HG03521 (cell line): ENCODE measurements at regions not wholly inside any gene's neighbourhood (a gene's known extent, or its start where the extent isn't known, plus 50 kb on each side); places are given as distances from the start of the nearest gene placed in this dataset.
"Not testable (repeated sequence)": the region's sequence is repeated elsewhere in the genome, so short reads cannot be mapped to it uniquely, and the experiment has no call there.

Experiments used
- ATAC-seq: cut with Tn5 transposase; IDR thresholded peaks from one replicate; pipeline ENCODE4 v1.9.1; 2021; ENCODE audit warnings: mild to moderate bottlenecking, moderate library complexity; ENCODE audit not compliant: unreplicated experiment

DNA sequence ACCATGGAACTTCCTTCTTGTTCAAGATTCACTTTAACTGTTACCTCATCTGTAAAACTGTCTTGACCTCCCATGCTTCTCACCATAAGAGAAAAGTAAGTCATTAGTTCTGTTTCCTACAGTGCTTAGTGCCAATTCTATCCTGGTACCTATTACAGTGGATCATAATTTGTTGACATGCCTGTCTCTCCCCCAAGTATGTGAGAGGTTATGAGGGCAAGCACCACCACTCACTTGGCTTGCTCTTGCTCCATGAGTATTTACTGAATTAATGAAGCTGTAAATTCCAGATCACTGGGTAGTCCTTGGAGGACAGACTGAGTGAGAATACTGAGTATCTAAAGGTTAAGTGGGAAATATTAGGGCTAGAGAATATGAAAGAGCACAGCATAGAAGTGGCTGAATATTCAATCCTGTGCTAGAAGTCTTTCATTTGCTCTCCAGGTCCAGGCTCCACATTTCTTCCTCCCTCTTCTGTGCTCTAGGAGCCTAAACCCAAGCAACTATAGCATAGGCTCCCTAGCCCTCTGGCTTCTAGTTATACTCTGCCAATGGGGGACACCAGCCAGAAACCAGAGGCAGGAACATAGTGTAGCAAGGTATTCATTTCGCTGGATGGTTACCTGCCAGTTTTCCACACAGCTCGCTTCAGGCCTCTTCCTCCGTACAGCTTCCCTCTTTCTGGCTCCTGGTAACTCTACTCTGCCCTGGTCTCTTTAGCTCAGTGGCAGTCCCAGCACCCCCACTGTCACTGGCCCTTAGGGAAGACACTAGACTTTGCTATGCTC, 118.2 kb upstream of the SLC5A12 start:
- no peak for ATAC-seq

- ATAC-seq, result no peak
These were observed 120.1 kb upstream of the SLC5A12 start for GRCh38 chr11:26841818-26842473.

DNA sequence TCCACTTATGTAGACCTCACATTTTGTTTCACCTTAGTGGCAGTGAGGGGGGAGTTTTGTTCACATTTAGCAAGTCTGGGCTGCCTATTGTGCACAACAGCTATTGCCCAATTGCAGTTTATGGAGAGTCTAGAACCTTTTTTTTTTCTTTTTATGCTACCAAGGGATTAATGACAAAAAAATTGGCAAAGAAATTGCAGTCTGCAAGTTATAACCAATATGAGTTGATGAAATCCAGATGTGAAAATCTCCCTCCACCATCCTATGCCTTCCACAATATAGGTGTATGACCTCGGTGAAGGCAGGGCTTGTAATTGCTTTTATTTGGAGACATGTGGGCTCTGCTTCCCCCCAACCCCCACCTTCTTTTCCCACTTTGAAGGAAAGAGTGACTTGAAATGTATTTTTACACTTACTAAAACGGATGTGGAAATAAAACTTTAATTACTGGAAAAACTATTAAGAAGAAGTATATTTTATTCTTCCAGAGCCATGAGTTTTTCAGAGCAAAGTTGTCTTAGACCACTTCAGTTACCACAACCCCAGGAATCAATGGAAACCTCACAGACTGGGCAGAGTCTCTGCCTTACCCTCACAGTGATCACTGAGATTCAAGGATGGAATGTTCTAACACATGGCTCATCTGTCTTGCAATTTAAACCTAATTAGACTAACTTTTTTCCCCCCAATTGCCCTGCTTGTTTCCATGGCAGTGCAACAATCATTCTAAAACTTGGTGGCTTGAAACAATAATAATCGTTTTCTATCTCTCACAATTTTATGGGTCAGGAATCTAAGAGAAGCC, 120.8 kb upstream of the SLC5A12 start:
- no peak for ATAC-seq

DNA sequence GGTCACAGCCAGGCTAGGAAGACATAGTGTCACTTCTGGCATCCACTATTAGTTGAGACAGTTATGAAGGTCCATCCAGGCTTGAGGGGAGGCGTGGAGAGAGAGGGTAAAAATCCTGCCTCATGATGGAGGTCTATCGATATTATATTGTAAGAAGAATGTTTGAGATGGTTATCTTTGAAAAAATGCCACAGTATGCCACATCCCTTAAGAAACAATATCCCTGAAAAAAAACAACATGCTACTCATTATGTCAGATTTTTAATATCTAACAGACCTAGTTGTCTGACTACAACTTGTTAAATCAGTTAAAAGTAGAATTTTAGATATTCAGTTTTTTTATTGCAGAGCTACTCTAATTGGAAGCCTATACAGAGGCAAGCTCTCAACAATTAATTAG, 121.7 kb upstream of the SLC5A12 start:
- ATAC-seq, result no peak

GRCh38 chr11:26844963-26845362, 123.1 kb upstream of the SLC5A12 start:
- ATAC-seq, result no peak

- no peak for ATAC-seq
These were observed 124.4 kb upstream of the SLC5A12 start for GRCh38 chr11:26846227-26846626.

GRCh38 chr11:26847459-26847858, 125.6 kb upstream of the SLC5A12 start:
- no peak for ATAC-seq

DNA sequence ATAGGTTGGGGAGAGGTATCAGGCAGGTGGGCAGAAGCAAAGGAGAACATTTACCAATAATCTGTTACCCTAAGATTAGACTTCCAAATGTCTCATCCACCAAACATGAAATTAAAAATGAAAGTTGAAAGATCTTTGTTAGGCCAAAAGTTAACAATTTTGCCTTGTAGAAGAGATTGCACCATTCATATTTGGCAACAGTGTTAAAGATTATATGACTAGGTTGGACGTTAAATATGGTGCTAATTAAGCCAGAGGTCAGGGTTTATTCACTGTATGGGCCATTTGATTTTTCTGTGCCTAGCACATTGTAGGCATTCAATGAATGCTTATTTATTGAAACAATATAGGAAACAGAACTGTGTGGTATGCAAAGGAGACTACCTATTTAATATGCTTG, 126.1 kb upstream of the SLC5A12 start:
- ATAC-seq, result no peak

DNA sequence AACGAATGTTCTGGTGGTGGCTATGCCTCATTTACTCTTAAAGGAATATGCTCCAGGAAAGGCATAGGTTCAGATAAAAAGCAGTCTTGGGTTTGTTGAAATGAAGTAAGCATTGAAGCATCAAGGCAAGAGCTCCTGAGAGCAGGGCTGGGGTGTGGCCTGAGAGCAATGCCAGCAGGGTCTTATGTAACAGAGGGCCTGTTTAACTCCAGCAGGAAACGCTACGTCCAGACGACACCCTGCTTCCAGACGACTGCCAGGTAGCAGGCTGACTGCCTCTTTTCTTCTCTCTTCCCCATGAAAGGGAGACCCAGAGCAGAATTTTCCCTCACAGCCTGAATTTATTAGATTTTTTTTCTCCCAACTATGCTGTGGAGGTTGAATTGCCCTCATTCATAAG, 127.2 kb upstream of the SLC5A12 start:
- ATAC-seq, result no peak

GRCh38 chr11:26851291-26851690, 129.4 kb upstream of the SLC5A12 start:
- no peak for ATAC-seq

- no peak for ATAC-seq
These were observed 129.8 kb upstream of the SLC5A12 start for GRCh38 chr11:26851696-26852095.

- ATAC-seq, result no peak
These were observed 135.8 kb upstream of the FIBIN start for GRCh38 chr11:26858098-26858497.

DNA sequence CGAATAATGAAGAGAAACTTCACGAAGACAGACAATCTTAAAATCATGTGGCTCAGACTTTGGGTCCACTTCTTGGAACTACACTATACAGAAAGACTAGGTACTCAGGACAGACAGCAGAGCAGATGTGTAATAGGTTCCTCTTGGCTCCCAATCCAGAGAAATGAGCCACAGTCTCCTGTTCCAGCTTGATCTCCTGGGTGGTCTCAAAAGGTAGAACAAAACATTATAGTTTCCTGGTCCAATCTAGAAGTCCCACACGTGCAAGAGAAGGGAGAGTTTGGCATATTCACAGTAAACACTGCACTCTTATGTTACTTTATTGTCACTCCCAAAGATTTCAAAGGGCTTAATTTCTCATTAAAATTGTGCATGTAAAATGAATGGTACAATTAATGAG, 134.5 kb upstream of the FIBIN start:
- no peak for ATAC-seq

- ATAC-seq, result no peak
These were observed 133.7 kb upstream of the FIBIN start for GRCh38 chr11:26860091-26860780.

GRCh38 chr11:26860895-26861294, 133.0 kb upstream of the FIBIN start:
- no peak for ATAC-seq

DNA sequence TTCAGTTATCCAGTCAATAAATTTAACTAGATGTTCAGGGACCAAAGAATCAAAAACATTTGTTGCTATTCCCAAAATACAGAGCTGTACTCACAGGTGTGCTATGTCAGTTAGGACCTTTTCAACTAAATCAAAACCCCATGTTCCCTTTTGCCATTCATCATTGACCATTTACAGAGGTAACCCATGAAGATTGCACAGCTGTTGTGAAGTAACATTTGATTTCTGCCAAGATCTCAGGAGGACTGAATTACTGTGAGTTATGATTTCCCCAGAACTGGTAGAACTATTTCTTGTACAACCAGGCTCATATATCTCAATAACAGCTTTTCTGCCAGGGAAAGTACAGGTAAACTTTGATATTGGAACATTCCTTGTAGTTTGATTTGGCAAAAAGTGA, 131.1 kb upstream of the FIBIN start:
- ATAC-seq, result no peak

DNA sequence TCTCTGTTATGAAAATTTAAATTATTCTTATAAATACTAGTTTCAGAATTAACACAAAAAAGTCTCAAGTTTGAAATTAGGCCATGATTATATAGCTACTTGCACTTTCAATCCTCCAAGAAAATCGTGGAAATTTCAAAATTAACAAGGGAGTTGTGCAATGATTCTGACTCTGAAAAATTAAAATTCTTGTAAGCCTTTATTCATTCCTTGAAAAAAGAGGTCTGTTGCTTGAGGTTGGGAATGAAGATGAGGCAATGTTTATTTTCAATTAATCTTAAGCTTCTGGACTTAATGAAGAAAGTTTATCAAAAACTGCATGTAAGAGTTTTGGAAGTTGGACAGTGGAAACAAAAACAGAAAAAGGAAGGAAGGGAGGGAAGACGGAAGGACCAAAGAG, 128.2 kb upstream of the FIBIN start:
- no peak for ATAC-seq

- no peak for ATAC-seq
These were observed 126.6 kb upstream of the FIBIN start for GRCh38 chr11:26867286-26867685.

- ATAC-seq, result no peak
These were observed 114.8 kb upstream of the FIBIN start for GRCh38 chr11:26878959-26879581.

- not testable (repeated sequence) for ATAC-seq
These were observed 111.5 kb upstream of the FIBIN start for GRCh38 chr11:26882363-26882880.
